ENCODE measurements at regions not wholly inside any gene's neighbourhood (a gene's known extent, or its start where the extent isn't known, plus 50 kb on each side); places are given as distances from the start of the nearest gene placed in this dataset.

DNA sequence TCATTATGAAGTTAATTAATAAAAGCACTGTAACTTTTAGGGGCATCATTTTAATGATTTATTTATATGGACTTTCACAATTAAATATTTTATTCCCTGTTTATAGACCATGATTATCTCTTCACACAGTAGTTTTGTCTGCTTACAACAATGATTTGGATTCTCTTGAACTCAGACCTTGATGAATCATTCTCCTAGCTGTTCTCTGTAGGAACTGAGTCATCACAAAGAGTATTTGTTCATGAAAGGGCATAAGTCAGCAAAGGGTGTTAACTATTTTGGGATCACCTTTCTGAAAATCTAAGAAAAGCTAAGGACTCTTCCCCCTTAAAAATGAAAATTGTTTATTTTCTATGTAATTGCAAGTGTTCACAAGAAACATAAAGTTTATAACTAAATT, 461.1 kb upstream of the UBE2E3 start:
- TF ChIP-seq POLR2A (IDR thresholded peaks at IDR 0.05; ENCODE audit: low read depth, low read length) (no peak), POLR2AphosphoS5 (IDR thresholded peaks at IDR 0.05; ENCODE audit: low read depth, low read length) (no peak), TAF1 (IDR thresholded peaks at IDR 0.05; ENCODE audit: low read depth, low read length) (no peak), SPI1 (IDR thresholded peaks at IDR 0.05; ENCODE audit: low read depth, low read length) (no peak), POU2F2 (IDR thresholded peaks at IDR 0.05; ENCODE audit: low read depth, low read length) (no peak), PAX5 (IDR thresholded peaks at IDR 0.05; ENCODE audit: insufficient read depth, low read length, severe bottlenecking) (no peak)
